Ovary (tissue), 7 donors: ENCODE measurements at regions not wholly inside any gene's neighbourhood (a gene's known extent, or its start where the extent isn't known, plus 50 kb on each side); places are given as distances from the start of the nearest gene placed in this dataset.

Experiments used
- DNase-seq, 5 donors: peaks; one replicate each; pipeline ENCODE4 v3.0.0-alpha.2; 2019 to 2020
- H3K27ac ChIP-seq, 2 donors: fragments of 200-600 bp; one replicate each; pipeline versions ENCODE4 v1.5.1 to v1.8.0; 2019 to 2022
- H3K27me3 ChIP-seq: fragments of 200-600 bp; one replicate; pipeline ENCODE4 v1.8.0; 2022
- H3K36me3 ChIP-seq: fragments of 200-600 bp; sonication (generic); one replicate; pipeline ENCODE4 v1.5.1; 2019
- H3K4me1 ChIP-seq: one replicate; pipeline ENCODE4 v1.8.1; 2013; ENCODE audit warnings: mild to moderate bottlenecking, moderate library complexity; ENCODE audit not compliant: insufficient read depth
- H3K4me3 ChIP-seq: fragments of 200-600 bp; sonication (generic); one replicate; pipeline ENCODE4 v1.5.1; 2017
- H3K9me3 ChIP-seq, 2 donors: fragments of 200-600 bp in 1 of 2; sonication (generic) in 1 of 2; one replicate each; pipeline versions ENCODE4 v1.5.1 to v1.8.1; 2013 to 2019; ENCODE audit warnings: mild to moderate bottlenecking in 1 of 2, moderate library complexity in 1 of 2
- EP300 ChIP-seq: sonication (generic); formaldehyde crosslinking; IDR thresholded peaks from one replicate; pipeline ENCODE4 v1.6.1; 2017; ENCODE audit warnings: antibody characterized with exemption
- POLR2A ChIP-seq: fragments of 450-650 bp; IDR thresholded peaks from one replicate; pipeline ENCODE4 v1.6.1; 2017; ENCODE audit warnings: antibody characterized with exemption, mild to moderate bottlenecking, moderate library complexity
- WGBS, 3 donors: extraction: QIAGEN DNeasy Blood & Tissue Kit in 1 of 3; methylation state at CpG; one replicate each; pipeline versions ENCODE4 v1.1.5 to v1.1.7; 2013 to 2017; 5-methylcytosine and 5-hydroxymethylcytosine counted together
- intact Hi-C, 4 donors: fragments of 100-400 bp; cut with DNase I; formaldehyde crosslinking; loops; one replicate each; pipeline versions ENCODE4 v1.11.0 to v1.15.1; 2022 to 2023
- TF ChIP-seq, protein P1 (sequence below), 3 donors: fragments of 450-650 bp in 2 of 3; fragments of 200-600 bp in 1 of 3; IDR thresholded peaks; one replicate each; pipeline versions ENCODE4 v1.5.1 to v1.8.0; 2016 to 2022; ENCODE audit warnings: antibody characterized with exemption in 3 of 3, mild to moderate bottlenecking in 1 of 3
- donor health status: DM: no; HTN: no; CAD: no; lungs with moderate emphysema.
- donor health status: DM: no; HTN: no; CAD: no.
- donor health status: Bipolar disorder and iron deficiency.
- donor health status: DM: no; HTN: no; CAD: no.
- donor health status: DM: yes; HTN: yes; CAD: no.

DNA sequence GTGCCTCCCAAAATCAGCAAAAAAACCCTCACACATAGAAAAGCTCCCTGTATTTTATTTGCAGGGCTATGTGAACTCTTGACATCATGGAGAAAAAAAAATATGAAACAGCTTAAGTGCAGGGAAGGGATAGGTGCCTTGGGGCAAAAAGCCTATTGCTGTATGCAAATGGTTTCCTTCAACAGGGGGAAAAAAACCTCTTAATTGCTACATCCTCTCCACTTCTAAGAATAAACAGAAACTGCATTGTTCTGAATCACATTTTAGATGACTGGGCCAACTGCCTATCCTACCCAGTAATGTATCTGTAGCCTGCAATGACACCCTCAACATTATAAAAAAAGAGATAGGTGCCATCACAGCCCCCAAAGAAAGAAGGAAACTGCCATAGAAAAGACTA is 229.4 kb upstream of the GALNTL6 start:
- H3K4me1 ChIP-seq: no peaks in the 10 kb centered on the region
- no peak overlapping the region for H3K4me3 ChIP-seq
- H3K27ac ChIP-seq: no peak overlapping the region
- intact Hi-C loops: no loop called here
- TF ChIP-seq EP300 (no peak), POLR2A (no peak)
- TF ChIP-seq, protein P1, sequence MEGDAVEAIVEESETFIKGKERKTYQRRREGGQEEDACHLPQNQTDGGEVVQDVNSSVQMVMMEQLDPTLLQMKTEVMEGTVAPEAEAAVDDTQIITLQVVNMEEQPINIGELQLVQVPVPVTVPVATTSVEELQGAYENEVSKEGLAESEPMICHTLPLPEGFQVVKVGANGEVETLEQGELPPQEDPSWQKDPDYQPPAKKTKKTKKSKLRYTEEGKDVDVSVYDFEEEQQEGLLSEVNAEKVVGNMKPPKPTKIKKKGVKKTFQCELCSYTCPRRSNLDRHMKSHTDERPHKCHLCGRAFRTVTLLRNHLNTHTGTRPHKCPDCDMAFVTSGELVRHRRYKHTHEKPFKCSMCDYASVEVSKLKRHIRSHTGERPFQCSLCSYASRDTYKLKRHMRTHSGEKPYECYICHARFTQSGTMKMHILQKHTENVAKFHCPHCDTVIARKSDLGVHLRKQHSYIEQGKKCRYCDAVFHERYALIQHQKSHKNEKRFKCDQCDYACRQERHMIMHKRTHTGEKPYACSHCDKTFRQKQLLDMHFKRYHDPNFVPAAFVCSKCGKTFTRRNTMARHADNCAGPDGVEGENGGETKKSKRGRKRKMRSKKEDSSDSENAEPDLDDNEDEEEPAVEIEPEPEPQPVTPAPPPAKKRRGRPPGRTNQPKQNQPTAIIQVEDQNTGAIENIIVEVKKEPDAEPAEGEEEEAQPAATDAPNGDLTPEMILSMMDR (IDR thresholded peaks at IDR 0.05): no peak
- DNase-seq: no peak
- H3K27me3 ChIP-seq: no peaks in the 10 kb centered on the region
- H3K9me3 ChIP-seq: no peaks in the 10 kb centered on the region
- H3K36me3 ChIP-seq: no peaks in the 10 kb centered on the region

DNA sequence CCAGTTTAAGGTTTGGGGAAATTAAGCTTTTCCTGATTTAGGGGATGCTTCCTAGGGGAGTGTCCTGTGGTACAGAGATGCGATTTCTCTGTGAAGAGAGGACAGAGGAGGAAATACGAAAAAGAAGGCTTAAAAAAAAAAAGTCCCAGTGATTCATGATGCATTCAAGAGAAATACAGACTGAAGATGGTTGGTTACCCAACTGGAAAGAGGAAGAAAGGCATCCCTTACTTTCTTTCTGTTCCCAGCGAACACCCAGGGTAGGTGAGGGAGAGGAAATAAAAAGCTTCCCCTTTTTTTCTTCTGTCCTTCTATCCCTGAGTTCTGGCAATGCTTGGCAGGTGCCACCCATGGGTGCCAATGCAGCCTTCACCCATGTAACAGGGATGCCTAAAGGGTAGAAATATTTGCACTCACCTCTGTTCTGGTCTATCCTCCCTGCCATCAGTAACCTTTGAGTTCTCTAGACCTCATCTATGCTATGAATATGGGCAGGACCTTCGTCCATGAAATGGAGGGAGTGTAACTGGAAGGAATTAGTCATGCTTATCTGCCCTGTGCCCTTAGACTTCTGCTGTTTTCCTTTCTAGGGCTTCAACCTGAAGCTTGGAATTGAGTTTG is 230.1 kb upstream of the GALNTL6 start:
- Histone ChIP-seq H3K4me3 (no peak overlapping the region), H3K4me1 (no peaks in the 10 kb centered on the region), H3K9me3 (no peaks in the 10 kb centered on the region), H3K27ac (no peak overlapping the region), H3K36me3 (no peaks in the 10 kb centered on the region), H3K27me3 (no peaks in the 10 kb centered on the region)
- TF ChIP-seq POLR2A: no peak
- TF ChIP-seq EP300: no peak
- TF ChIP-seq, protein P1 (IDR thresholded peaks at IDR 0.05): no peak
- 61 to 78% (median 71%) methylated on average over 4 of the region's 4 CpGs for WGBS, 3 donors
- intact Hi-C loops: no loop called here
- DNase-seq: no peak

DNA sequence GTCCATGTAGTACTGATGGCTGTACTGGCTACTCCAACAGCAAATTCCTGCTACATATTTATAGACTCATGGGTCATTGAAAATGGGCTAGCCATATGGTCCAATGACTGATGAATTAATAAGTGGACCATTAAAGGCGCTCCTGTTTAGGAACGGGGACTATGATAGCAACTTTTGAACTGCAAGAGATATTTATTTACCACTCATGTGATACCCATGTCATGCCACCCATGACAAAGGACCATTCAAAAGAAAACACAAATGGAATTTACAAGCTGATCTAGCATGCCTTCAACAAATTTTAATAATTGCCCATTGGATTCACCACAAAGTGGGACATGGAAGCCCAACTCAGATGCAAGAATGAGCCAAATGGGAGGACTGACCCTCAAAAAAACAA is 240.0 kb upstream of the GALNTL6 start:
- Histone ChIP-seq H3K27me3 (no peaks in the 10 kb centered on the region), H3K4me3 (no peak overlapping the region), H3K4me1 (no peaks in the 10 kb centered on the region), H3K36me3 (no peaks in the 10 kb centered on the region), H3K9me3 (no peaks in the 10 kb centered on the region), H3K27ac (no peak overlapping the region)
- no peak for DNase-seq
- WGBS, 3 donors: 91 to 98% (median 95%) methylated on average over 2 of the region's 2 CpGs
- intact Hi-C loops: no loop called here
- TF ChIP-seq, protein P1 (IDR thresholded peaks at IDR 0.05): no peak
- TF ChIP-seq POLR2A: no peak
- TF ChIP-seq EP300: no peak

DNA sequence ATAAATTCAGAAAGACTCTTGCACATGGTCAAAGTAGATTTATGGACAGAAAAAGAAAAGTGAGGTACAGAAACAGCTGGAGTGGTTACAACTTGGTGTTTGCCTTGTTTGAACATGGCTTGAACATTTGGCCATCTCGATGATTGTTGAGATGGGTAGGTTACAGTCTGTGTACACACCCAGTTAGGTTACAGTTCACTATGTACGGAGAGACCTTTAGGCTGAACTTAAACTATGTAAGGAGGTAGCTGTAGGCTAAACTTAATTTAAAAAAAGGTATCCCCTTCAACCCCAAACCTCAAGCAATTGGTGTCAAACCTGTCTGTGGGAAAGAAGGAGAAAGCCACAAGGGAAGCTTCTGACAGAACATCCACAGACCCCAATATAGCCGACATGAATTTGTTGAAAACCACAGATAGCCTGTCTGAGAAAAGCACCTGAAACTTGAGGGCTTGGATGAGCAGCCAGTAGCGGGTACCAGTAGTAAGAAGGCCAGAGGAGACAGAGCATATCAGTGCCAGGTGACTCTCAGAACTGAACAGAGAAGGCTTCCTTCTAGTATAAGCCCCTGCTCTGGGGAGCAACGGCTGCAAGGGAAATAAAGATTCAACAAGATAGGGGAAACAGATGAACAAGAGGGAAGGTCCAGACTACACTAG is 247.9 kb upstream of the GALNTL6 start:
- intact Hi-C loops: no loop called here
- H3K27me3 ChIP-seq: no peaks in the 10 kb centered on the region
- H3K27ac ChIP-seq: no peak overlapping the region
- H3K9me3 ChIP-seq: no peaks in the 10 kb centered on the region
- no peak for DNase-seq
- 70 to 82% (median 71%) methylated on average over 5 of the region's 5 CpGs for WGBS, 3 donors
- TF ChIP-seq, protein P1 (IDR thresholded peaks at IDR 0.05): no peak
- TF ChIP-seq POLR2A: no peak
- TF ChIP-seq EP300: no peak
- no peaks in the 10 kb centered on the region for H3K36me3 ChIP-seq
- H3K4me3 ChIP-seq: no peak overlapping the region
- H3K4me1 ChIP-seq: no peaks in the 10 kb centered on the region
